CD4-positive, alpha-beta T cell (primary cell): ENCODE measurements at regions not wholly inside any gene's neighbourhood (a gene's known extent, or its start where the extent isn't known, plus 50 kb on each side); places are given as distances from the start of the nearest gene placed in this dataset.

Experiments used
- ATAC-seq: fragments of 200-7000 bp; cut with Tn5 transposase; one replicate; pipeline ENCODE4 v1.10.0; 2022; ENCODE audit warnings: mild to moderate bottlenecking; ENCODE audit not compliant: poor library complexity
- CTCF ChIA-PET: fragments of 350-600 bp; sonication (Branson Sonifier 250); formaldehyde crosslinking; loops from one replicate; lab custom pipeline; 2021; ENCODE audit warnings: antibody characterized with exemption, inconsistent platforms; lab: Charles Lee
- POLR2A ChIA-PET: fragments of 350-600 bp; sonication (Branson Sonifier 250); formaldehyde crosslinking; loops from one replicate; lab custom pipeline; 2021; ENCODE audit warnings: antibody characterized with exemption, inconsistent platforms; lab: Charles Lee
- DNase-seq, 14 experiments: peaks; one replicate each; pipeline ENCODE4 v3.0.0-alpha.2; 2013 to 2020; ENCODE audit warnings: mixed read lengths in 2 of 14
- H3K27ac ChIP-seq, 2 donors: one replicate each; pipeline versions ENCODE4 v1.5.1 to v1.7.0; 2013; ENCODE audit warnings: low read length in 2 of 2, low read depth in 1 of 2, mild to moderate bottlenecking in 1 of 2
- H3K27me3 ChIP-seq, 2 experiments: 1 replicate in 1 of 2; 2 replicates in 1 of 2; pipeline versions ENCODE4 v1.6.1 to v1.7.0; 2013; ENCODE audit warnings: low read length in 2 of 2, control low read depth in 1 of 2, mild to moderate bottlenecking in 1 of 2, moderate library complexity in 1 of 2; ENCODE audit not compliant: insufficient read depth in 2 of 2, control insufficient read depth in 1 of 2
- H3K36me3 ChIP-seq: one replicate; pipeline ENCODE4 v1.6.1; 2013; ENCODE audit warnings: low read length, control low read depth; ENCODE audit not compliant: insufficient read depth
- H3K4me1 ChIP-seq: one replicate; pipeline ENCODE4 v1.6.1; 2013; ENCODE audit warnings: low read length, control low read depth; ENCODE audit not compliant: insufficient read depth
- H3K4me3 ChIP-seq: one replicate; pipeline ENCODE4 v1.5.1; 2013; ENCODE audit warnings: mild to moderate bottlenecking, low read length, moderate library complexity
- H3K9me3 ChIP-seq, 2 experiments: 1 replicate in 1 of 2; 2 replicates in 1 of 2; pipeline versions ENCODE4 v1.6.1 to v1.7.0; 2013; ENCODE audit warnings: low read length in 2 of 2, mild to moderate bottlenecking in 2 of 2, control low read depth in 1 of 2, moderate library complexity in 1 of 2; ENCODE audit not compliant: control insufficient read depth in 1 of 2, insufficient read depth in 1 of 2
- H3K27ac Mint-ChIP-seq: one replicate; pipeline ENCODE4 v1.8.0; 2020; ENCODE audit warnings: mixed read lengths
- H3K27me3 Mint-ChIP-seq: one replicate; pipeline ENCODE4 v1.8.0; 2021; ENCODE audit warnings: mixed read lengths
- H3K36me3 Mint-ChIP-seq: one replicate; pipeline ENCODE4 v1.8.0; 2021; ENCODE audit warnings: low read depth, mixed read lengths
- H3K4me1 Mint-ChIP-seq: one replicate; pipeline ENCODE4 v1.8.0; 2021; ENCODE audit warnings: low read depth, mixed read lengths
- H3K4me3 Mint-ChIP-seq: one replicate; pipeline ENCODE4 v1.8.0; 2020; ENCODE audit warnings: mild to moderate bottlenecking, mixed read lengths
- H3K9me3 Mint-ChIP-seq: one replicate; pipeline ENCODE4 v1.8.0; 2020; ENCODE audit warnings: mixed read lengths
- intact Hi-C, 2 experiments: fragments of 100-400 bp; cut with DNase I in 1 of 2; cut with micrococcal nuclease in 1 of 2; formaldehyde crosslinking; loops; one replicate each; pipeline versions ENCODE4 v1.15.1 to v1.9.0; 2023 to 2025; cut with DNase I, micrococcal nuclease
- TF ChIP-seq, protein P1 (sequence below): fragments of 200-600 bp; IDR thresholded peaks from one replicate; pipeline ENCODE4 v1.8.0; 2022; ENCODE audit warnings: antibody characterized with exemption, mild to moderate bottlenecking

DNA sequence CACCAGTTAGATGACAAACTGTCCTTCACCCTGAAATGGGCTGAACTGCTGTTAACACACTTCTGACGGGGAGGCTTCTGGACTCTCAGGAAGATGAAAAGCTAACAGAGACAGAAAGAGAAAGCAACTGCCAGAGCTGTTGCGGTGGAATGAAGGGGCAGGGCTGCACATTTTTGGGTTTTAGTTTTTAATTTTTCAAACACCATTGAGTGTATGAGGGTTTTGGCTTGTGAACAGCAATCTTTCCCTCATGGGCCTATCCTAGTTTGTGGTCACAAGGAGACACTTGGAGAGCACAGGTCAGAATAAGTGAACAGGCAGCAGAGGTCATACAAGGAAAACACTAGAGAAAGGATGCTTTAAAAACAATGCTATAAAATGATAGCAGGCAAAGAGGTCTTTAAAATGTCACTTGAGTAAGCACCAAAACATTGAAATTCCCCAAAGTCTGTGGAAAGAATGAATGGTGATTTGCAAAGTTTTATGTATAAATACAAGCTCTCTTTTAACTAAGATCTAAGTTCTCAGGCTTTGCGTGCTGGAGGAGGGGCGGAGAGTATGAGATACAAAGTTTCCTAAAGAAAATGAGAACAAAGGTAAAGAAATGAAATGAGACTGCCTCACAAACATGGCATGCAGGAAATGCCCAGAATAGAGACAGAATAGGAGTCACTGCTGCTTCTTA, 101.4 kb upstream of the GLI3 start:
- Mint-ChIP-seq H3K36me3 (no peaks in the 10 kb centered on the region), H3K27me3 (no peaks in the 10 kb centered on the region), H3K27ac (no peak overlapping the region), H3K4me1 (no peaks in the 10 kb centered on the region), H3K4me3 (no peak overlapping the region), H3K9me3 (peaks cover 4% of the 10 kb centered on the region)
- Histone ChIP-seq H3K36me3 (no peaks in the 10 kb centered on the region), H3K27me3 (no peaks in the 10 kb centered on the region), H3K4me1 (no peaks in the 10 kb centered on the region), H3K4me3 (no peak overlapping the region), H3K27ac (no peak overlapping the region), H3K9me3 (peaks cover 0 to 4% of the 10 kb centered on the region in 2 experiments)
- no peak for DNase-seq
- TF ChIP-seq, protein P1, sequence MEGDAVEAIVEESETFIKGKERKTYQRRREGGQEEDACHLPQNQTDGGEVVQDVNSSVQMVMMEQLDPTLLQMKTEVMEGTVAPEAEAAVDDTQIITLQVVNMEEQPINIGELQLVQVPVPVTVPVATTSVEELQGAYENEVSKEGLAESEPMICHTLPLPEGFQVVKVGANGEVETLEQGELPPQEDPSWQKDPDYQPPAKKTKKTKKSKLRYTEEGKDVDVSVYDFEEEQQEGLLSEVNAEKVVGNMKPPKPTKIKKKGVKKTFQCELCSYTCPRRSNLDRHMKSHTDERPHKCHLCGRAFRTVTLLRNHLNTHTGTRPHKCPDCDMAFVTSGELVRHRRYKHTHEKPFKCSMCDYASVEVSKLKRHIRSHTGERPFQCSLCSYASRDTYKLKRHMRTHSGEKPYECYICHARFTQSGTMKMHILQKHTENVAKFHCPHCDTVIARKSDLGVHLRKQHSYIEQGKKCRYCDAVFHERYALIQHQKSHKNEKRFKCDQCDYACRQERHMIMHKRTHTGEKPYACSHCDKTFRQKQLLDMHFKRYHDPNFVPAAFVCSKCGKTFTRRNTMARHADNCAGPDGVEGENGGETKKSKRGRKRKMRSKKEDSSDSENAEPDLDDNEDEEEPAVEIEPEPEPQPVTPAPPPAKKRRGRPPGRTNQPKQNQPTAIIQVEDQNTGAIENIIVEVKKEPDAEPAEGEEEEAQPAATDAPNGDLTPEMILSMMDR, result no peak
- no peak for ATAC-seq
- CTCF ChIA-PET, result no interaction called here
- intact Hi-C loops, result no loop called here
- POLR2A ChIA-PET, result no interaction called here

DNA sequence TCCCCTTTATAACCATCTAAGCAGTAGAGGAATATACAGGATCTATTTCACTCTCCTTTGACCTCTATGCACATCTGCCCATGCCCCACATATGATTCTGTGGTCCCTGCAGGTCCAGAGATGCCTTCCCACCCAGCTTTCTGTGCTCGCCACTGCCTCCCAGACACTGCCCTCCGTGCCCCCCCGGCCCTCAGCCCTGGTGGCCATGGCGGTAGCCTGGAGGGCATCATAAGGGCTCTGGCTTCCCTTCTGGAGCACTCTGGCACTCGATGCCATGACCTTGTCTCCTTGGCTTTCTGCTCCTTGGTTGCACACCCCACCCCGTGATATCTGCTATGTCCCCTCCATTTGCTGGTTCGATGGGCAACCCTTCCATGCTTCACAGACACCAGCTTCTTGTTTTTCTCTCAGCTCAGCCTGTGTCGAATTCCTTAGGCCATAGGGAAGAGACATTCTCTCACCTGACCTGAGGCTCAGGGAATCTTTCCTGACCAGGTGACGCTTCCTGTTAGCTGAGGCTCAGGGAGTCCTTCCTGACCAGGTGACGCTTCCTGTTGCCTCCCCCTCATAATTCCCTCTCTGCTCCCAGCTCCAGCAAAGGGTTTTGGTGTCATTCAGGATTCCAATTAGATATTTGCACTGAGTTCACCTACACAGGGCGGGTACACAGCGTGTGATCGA, 100.4 kb upstream of the GLI3 start:
- Mint-ChIP-seq H3K36me3 (no peaks in the 10 kb centered on the region), H3K4me1 (no peaks in the 10 kb centered on the region), H3K4me3 (no peak overlapping the region), H3K27ac (no peak overlapping the region), H3K9me3 (peaks cover 10% of the 10 kb centered on the region), H3K27me3 (no peaks in the 10 kb centered on the region)
- Histone ChIP-seq H3K9me3 (peaks cover 0 to 4% of the 10 kb centered on the region in 2 experiments), H3K27ac (no peak overlapping the region), H3K4me1 (no peaks in the 10 kb centered on the region), H3K4me3 (no peak overlapping the region), H3K27me3 (no peaks in the 10 kb centered on the region), H3K36me3 (no peaks in the 10 kb centered on the region)
- POLR2A ChIA-PET, result no interaction called here
- DNase-seq, result no peak
- ATAC-seq, result no peak
- CTCF ChIA-PET, result no interaction called here
- intact Hi-C loops, result no loop called here
- TF ChIP-seq, protein P1, result no peak

DNA sequence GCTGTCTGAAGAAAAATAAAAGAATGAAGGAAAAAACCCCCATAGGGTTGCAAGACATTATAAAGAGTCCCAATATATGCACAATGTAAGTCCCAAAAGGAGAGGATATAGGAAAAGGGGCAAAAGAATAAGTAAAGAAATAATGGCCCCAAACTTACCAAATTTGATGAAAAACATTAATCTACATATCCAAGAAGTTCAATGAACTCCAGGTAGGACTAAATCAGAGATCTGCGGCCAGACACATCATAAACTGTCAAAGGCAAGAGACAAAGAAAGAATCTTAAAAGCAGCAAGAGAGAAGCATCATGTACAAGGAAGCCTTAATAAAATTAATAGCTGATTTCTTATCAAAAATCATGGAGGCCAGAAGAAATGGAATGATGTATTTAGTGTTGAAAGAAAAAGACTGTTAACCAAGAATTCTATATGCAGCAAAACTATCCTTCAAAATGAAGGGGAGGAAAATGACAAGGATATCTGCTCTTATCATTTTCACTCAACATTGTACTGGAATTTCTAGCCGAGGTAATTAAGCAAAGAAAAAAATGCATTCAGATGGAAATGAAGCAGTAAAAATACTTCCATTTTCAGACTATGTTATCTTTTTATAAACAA, 95.7 kb upstream of the GLI3 start:
- H3K4me1 Mint-ChIP-seq, result no peaks in the 10 kb centered on the region

More for the DNA sequence above, 95.7 kb upstream of the GLI3 start:
- intact Hi-C loops, result no loop called here
- H3K9me3 Mint-ChIP-seq, result peaks cover 10% of the 10 kb centered on the region
- Histone ChIP-seq H3K4me1 (no peaks in the 10 kb centered on the region), H3K27ac (no peak overlapping the region), H3K9me3 (peaks cover 0 to 9% of the 10 kb centered on the region in 2 experiments), H3K36me3 (no peaks in the 10 kb centered on the region), H3K27me3 (no peaks in the 10 kb centered on the region), H3K4me3 (no peak overlapping the region)
- no peaks in the 10 kb centered on the region for H3K36me3 Mint-ChIP-seq
- H3K27me3 Mint-ChIP-seq, result no peaks in the 10 kb centered on the region
- DNase-seq, result no peak
- ChIA-PET POLR2A (no interaction called here), CTCF (no interaction called here)
- TF ChIP-seq, protein P1, result no peak
- ATAC-seq, result no peak
- H3K4me3 Mint-ChIP-seq, result no peak overlapping the region
- no peak overlapping the region for H3K27ac Mint-ChIP-seq
